ENCODE measurements at regions not wholly inside any gene's neighbourhood (a gene's known extent, or its start where the extent isn't known, plus 50 kb on each side); places are given as distances from the start of the nearest gene placed in this dataset.
A peak's percentile ranks its signal among the peaks of the same experiment; 100 is the strongest.

DNA sequence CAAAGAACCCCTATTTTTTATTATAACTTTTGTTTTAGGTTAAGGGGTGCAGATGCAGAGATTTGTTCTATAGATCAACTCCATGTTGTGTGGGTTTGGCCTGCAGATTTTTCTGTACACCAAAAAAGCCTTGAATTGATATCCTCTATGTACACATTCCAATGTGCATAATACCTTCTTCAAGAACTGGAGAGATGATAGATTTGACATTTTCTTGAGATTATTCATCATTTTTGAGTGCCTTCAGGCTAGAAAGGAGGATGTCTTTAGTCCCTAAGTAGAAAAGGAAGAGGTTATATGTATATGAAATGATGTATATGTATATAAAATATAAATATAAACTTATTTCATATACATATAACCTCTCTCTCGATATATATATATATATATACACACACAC is 1190.0 kb upstream of the ALCAM start:
- DNase-seq: no peak

DNA sequence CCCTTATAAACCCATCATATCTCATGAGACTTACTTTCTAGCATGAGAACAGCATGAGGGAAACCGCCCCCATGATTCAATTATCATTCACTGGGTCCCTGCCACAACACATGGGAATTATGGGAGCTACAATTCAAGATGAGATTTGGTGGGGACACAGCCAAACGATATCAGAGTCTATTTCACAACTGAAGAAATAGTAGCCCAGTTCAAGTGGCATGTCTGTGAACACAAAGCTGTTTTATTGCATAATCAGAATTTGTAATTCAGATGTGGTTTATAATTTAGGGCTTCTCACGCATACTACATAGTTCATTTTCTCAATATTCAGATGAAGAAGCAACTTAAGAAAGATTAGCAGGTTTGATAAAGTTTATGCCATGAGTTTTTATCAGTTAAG is 1188.0 kb upstream of the ALCAM start:
- DNase-seq: no peak

DNA sequence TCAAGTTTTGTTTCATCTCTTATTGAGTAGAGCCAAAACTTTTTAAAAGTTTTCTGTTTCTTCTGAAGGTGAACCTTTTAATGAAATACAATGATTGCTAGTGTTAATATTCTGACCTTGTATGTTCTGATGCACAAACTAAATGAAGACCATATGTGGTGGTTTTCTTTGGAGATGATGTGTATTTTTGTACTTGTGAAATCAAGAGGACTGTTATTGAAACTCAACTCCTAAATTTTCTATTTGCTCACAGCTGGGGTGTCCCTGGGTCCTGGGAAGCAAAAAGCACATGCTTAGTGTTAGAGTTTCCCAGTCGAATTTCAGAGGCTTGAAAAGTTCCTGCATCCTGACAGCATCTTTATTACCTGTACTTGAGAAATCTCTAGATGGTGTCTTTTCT is 1185.8 kb upstream of the ALCAM start:
- DNase-seq: no peak

DNA sequence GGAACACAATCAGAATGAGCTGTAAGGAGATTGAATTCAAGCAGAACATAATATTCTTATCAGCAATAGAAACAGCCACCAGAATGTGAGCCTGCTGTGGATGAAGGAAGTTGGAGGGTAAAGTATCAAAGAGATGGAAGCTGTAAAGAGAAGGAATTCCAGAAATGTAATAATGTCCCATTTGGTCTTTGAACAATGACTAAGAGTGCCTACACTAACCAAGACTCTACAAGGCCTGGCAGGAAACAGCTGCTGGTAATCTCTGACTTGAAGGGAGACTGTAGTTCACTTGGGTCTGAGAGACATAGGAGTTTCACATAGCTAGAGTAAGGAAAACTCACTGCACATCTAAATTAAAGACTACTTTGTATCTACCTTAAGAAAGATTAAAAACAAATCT is 1176.0 kb upstream of the ALCAM start:
- no peak for DNase-seq

DNA sequence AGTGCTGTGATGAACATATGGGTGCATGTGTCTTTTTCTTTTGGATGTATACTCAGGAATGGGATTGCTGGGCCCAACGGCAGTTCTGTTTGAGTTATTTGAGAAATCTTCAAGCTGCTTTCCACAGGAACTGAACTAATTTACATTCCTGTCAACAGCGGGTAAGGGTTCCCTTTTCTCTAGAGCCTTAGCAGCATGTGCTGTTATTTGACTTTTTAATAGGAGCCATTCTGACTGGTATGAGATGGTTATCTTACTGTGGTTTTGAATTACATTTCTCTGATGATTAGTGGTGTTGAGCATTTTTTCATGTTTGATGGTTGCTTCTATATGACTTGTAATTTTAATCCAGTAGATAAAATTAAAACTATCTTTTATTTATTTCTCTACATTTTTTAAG is 1168.6 kb upstream of the ALCAM start:
- peak; percentile 84 for DNase-seq

DNA sequence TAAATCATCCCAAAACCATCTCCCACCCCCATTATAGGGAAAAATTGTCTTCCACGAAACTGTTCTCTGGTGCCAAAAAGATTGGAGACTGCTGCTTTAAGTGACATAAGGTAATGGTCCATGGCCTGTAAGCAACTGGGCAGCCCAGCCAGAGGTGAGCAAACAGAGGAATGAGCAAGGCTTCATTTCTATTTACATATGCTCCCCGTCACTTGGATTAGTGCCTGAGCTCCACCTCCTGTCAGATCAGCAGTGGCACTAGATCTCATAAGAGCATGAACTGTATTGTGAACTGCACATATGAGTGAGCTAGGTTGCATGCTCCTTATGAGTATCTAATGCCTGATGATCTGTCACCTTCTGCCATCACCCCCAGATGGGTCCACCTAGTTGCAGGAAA is 1159.8 kb upstream of the ALCAM start:
- DNase-seq: peak; percentile 9

DNA sequence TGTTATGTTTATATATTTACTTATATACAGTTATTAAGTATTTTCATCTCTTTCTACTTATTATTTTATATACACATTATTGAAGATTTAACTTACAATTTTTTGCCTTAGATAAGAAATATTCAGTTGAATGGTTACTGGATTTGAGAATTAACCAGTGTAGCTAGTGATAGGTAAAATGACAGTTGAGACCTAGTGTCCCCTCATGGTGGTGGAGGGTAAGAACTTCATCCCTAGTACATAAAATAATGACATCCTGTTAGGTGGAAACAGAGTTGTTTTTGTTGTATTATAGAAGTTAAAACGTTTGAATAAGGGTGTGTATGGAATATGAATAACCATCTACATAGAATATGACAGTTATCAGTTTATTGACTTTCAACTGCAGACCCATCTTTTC is 1152.4 kb upstream of the ALCAM start:
- DNase-seq: no peak

DNA sequence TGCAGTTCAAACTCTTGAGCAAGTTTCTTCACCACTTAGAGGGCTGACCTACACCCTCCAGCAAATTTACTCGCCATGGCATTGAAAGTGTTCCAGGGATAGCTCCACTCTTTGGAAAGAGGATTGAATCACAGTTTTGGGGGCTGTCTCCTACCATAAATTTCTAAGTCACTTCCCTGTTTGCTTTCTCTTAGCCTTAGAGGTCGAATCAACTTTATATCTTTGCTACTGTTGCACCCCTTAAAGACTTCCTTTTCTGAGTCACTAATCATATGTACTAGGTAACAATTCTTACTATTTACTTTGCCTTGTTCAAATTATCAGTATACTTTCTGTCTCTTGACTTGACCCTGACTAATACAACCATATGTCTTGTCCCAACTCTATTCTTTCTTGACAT is 1151.8 kb upstream of the ALCAM start:
- DNase-seq: no peak

DNA sequence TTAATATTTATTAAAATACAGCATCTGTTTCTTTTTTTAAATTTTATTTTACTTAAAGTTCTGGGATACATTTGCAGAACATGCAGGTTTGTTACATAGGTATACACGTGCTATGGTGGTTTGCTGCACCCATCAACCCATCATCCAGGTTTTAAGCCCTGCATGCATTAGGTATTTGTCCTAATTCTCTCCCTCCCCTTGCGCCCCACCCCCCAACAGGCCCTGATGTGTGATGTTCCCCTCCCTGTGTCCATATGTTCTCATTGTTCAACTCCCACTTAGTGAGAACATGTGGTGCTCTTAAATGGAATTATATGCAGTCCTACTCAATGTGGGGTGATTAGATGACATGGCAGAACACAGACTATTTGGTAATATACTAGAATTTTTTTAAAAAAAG is 1147.7 kb upstream of the ALCAM start:
- DNase-seq: peak; percentile 66

DNA sequence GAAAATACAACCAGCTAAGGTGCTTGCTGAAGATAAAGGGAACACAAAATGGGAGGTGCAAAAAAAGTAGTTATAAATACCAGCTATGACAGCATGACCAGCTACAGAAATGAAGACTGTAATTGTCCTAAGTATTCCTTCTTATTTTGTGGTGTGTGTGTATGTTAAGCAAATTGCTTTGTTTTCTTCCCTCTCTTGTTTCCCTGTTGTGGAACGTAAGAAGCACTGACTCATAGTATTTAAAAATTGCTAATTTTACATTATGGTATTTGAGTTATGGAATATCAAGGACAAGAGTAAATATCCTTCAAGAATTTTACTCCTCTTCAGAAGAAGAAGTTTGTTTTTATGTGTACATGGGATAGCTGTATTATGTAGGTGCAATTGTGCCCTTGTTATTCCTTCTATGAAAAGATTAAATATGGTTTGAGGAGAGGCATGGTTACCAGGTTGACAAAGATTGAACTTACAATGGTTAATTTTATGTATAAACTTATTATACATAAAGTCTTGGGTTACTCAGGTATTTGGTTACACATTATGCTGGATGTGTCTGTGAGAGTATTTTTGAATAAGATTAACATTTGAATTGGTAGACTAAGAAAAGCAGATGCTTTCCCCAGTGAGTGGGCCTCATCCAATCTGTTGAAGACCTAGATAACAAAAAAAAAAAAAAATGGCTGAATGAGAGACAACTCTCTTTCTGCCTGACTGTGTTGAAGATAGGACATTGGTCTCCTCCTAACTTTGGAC is 1132.1 kb upstream of the ALCAM start:
- no peak for DNase-seq

DNA sequence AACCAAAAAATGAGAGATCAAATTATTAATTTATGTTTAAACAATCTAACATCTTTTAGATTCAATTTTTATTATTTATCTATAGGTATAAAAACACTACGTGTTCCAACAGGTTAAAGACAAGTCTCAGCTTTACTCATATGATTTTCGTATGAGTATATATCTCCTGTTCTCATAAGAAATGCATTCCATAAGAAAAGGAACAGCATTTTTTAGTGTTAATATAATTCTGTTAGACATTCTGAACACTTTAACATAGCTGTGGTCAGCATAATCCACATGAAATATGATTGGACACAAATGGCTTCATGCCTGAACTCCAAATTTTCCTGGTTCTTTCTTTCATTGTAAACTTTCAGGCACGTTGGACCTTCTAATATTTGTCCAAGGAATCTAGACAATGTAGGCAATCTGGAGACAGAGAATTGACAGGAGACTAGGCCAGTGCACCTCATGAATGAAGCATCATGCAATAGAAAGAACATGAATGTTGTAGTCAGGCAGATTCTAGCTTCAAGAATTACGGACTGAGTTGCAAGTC is 1122.0 kb upstream of the ALCAM start:
- DNase-seq: no peak

DNA sequence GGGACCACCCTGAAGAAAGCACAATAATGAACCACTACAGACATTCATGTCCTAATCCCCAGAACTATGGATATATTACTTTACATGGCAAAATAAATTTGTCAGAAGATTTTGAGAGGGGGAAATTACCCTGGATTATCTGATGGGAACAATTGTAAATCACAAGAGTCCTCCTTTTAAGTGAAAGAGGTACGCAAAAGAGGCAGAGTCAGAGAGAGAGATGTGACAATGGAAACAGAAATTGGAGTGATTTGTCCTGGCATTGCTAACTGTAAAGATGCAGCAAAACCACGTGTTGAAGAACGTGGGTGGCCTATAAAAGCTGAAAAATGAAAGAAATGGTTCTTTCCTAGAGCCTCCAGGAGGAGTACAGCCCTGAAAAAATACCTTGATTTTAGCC is 1121.4 kb upstream of the ALCAM start:
- DNase-seq: no peak

DNA sequence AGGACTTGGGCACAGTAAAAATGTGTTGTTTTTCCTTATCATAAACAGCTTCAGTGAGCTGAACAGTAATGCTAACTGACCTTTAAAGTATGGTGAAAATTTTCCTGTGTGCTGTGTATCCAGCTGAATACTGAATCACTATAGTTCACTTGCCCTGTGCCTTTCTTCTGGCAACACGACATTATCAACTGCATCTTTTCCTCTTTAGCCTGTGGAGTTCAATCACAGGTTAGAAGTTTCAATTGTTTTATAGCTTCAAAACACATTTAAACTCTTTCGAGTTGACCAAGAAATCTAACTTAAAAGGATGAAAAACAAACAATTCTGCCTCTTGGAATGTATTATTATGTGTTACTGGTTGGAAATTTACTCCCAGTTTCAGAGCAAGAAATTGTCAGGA is 1120.7 kb upstream of the ALCAM start:
- no peak for DNase-seq

DNA sequence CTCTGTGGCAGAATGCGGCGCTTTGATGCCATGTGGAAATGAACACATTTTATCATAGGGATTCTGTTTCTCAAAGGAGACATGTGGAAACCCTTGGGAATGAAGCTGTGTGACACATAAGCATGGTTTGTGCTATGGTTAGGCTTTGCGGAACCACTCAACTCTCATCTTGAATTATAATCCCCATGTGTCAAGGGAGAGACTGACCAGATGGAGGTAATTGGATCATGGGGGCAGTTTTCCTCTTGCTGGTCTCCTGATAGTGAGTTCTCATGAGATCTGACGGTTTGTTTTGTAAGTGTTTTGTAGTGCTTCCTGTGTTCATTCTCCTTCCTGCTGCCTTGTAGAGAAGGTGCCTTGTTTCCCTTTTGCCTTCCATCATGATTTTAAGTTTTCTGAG is 1109.2 kb upstream of the ALCAM start:
- no peak for DNase-seq

DNA sequence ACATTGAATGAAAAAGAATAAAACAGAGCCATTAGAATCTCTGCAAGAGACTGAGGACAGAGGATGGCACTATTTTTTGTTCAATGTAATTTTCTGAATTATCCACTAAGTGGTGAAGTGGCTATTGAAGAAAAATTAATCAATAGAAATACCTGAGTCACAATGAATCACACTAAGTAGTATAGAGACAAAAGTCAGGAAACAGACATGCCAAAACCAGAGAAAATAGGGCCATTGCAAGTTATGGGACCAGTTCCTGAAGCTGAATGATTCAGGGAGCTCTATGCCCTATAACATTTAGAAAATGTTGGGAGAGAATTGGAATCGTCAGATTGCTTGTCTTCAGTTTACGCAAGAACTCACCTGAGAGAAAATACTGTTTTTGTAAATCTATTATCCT is 1103.2 kb upstream of the ALCAM start:
- DNase-seq: no peak

DNA sequence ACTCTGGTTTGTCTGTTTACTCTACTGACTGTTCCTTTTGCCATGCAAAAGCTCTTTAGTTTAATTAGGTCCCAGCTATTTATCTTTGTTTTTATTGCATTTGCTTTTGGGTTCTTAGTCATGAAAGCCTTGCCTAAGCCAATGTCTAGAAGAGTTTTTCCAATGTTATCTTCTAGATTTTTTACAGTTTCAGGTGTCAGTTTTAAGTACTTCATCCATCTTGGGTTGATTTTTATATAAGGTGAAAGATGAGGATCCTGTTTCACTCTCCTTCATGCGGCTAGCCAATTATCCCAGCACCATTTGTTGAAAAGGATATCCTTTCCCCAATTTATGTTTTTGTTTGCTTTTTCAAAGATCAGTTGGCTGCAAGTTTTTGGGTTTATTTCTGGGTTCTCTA is 1100.5 kb upstream of the ALCAM start:
- DNase-seq: peak; percentile 44

DNA sequence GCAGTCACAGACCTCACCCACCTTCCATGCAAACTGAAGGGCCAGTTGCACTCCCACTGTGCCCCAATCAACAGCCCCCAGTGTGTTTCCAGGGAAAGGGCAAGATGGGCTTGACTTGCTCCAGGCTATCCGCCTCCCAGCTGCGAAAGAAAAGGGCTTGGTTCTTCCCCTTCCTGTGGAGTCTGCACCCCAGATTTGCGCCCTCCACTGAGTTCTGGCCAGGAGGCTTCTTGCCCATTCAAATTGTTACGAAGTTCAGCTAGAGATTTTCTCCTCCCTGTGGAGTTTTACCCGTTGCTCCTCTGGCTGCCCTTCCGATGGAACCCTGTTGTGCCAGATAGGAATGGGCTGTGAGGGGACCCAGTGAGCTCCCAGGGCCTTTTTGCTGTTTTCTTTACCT is 1096.9 kb upstream of the ALCAM start:
- DNase-seq: no peak

DNA sequence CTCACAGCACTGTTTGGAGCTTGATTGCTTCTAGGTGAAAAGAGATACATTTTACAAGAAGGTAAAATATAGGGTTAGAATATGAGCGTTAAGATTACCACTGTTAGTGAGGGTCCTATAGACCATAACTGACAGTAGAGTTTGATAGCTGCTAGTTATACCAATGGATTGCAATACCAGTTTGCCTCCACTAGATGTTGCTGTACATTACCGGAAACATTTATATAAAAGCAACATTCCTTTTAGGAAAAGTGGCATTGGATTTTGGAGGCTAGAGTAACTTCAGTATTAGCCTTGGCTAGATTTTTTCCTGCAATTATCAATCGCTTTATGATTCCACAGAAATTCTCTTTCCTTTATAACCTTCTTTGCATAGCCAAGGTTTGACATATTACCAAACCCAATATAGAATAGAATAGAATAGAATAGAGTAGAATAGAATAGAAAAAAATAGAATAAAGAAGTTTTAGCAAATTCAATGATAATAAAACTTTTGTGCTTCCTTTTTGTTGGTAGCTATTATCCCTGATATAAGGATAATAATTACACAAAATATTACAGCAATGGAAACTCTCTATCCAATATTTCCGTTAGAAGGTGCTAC is 1093.6 kb upstream of the ALCAM start:
- peak; percentile 44 for DNase-seq

DNA sequence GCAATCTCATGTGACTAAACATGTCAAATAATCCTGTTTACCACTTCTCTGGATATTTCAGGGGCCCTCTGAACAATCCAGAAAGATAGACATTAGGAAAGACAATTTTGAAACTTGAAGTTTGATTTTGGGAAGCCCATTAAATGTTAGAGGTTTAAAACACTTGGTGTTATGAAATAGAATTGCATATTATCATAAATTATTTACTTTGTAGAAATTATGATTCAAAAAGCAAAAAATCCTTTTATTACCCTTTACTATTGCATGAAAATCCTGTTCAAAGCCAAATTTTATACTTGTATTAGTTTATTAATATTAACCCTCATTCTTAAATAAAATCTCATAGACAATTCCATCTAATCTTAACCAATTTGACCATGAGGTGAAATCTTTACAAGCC is 1091.5 kb upstream of the ALCAM start:
- DNase-seq: no peak

DNA sequence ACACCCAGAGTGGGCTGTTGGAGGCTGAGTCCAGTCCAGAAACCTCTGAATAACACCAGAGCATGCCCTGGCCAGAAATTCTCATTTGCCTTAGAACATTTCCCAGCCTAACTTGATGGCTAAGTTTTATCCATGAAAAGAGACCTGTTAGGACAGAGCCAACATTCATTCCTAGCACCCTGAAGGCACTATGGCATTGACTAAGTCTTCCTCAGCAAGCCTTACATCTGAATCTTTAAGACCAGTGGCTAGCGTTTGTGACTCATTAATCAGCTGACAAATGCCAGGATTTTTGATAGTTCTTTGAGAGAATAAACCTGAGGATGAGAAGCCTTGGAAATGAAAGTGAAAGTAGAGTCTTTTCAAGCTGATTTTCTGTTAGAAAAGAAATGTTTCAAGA is 1087.1 kb upstream of the ALCAM start:
- DNase-seq: no peak

DNA sequence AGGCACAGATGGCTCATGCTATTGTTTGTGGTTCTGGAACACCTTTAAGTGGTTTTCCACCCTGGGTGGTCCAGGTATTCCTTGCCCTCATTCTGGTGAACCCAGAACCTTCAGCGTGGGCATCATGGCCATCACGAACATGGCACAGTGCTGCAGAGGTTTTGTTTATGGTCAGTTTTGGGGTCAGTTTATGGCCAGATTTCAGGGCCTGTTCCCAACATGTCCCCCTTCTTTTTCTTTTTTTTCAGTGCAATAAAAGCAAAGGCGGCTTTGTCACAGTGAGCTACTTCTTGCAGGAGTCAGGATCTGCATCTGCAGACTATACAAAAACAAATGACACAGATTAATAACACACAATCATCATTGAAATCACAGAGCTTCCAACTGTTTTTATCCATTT is 1085.0 kb upstream of the ALCAM start:
- DNase-seq: no peak

DNA sequence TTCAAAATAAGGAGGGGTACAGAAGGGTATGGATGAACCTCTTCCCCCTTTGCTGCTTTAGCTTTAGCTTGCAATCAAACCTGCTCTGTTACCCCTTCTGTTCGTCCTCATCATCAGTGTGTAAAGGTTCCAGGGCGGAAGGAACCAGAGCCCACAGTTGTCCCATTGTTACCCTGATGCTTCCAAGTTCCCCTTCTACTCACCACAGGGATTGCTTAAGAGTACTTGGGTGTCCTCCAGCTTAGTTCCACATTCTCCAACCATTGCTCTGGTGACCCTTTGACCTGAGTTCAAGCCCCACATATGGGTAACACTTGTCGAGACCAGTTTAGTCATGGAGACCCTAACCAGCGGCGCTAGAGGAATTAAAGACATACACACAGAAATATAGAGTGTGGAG is 1080.1 kb upstream of the ALCAM start:
- no peak for DNase-seq

DNA sequence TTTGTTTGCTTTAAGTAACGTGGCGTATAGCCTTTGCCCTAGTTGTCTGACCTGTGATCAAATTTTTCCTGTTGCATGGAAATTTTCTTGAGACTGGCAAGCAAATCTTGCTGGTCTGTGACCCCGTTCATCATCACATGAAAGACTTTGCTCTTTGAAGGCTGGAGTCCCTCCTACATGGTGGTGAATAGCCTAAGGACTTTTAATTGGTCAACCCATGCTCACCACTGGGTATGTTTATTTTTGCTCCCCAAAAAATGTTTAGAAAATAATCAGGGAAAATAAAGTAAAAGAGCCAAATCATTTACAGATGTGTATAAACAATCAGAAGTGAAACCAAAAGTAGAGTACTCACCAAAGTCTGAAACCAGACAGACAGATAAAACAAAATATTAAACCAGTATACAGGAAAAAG is 1075.3 kb upstream of the ALCAM start:
- no peak for DNase-seq

DNA sequence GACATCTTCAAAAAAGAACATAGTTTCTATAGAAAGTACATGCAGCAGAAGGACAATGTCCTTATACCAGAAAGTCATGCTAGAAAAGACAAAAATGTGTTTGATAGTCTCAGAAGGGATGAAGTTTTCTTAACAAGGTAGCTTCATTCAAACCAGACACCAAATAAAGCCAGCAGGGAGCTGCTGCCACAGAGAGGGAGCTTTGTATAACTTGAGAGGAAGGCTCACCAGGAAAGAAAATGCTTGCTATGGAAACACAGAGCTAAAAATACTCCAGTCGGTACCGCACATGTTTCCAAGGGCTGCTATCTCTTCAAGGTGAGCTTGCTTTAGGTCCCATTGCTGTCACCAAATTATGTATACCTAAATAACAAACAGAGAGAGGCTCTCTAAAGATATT is 1074.8 kb upstream of the ALCAM start:
- no peak for DNase-seq

DNA sequence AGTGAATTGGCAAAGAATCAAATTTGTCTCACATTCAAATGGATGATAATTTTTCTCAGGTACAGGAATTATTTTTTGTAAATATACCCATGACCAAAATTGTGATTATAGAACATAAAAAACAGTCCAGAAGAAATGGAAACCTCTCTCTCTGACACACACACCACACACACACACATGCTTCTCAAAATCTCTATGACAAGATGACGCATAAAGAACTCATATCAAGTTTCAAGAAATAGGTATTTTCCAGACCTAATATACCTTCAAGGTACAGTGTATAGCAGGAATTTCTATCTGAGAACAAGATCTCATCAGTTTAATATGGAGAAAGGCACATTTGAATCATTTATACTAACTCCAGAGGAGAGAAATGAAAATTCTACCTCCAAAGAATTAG is 1069.1 kb upstream of the ALCAM start:
- peak; percentile 3 for DNase-seq
